Right lobe of liver (tissue), 4 donors: ENCODE measurements at regions not wholly inside any gene's neighbourhood (a gene's known extent, or its start where the extent isn't known, plus 50 kb on each side); places are given as distances from the start of the nearest gene placed in this dataset.

Source experiments
- POLR2A ChIP-seq: fragments of 450-650 bp; IDR thresholded peaks from one replicate; pipeline ENCODE4 v1.6.1; 2017; ENCODE audit warnings: antibody characterized with exemption, mild to moderate bottlenecking
- TF ChIP-seq, protein P1 (sequence below), 4 donors: fragments of 200-600 bp in 3 of 4; fragments of 450-650 bp in 1 of 4; IDR thresholded peaks; one replicate each; pipeline versions ENCODE4 v1.5.1 to v1.8.0; 2016 to 2022; ENCODE audit warnings: antibody characterized with exemption in 4 of 4, mild to moderate bottlenecking in 2 of 4
- donor health status: DM: no; HTN: no; CAD: no.
- donor health status: DM: no; HTN: no; CAD: no.
- donor health status: DM: no; HTN: yes; CAD: no.

- TF ChIP-seq, protein P1, sequence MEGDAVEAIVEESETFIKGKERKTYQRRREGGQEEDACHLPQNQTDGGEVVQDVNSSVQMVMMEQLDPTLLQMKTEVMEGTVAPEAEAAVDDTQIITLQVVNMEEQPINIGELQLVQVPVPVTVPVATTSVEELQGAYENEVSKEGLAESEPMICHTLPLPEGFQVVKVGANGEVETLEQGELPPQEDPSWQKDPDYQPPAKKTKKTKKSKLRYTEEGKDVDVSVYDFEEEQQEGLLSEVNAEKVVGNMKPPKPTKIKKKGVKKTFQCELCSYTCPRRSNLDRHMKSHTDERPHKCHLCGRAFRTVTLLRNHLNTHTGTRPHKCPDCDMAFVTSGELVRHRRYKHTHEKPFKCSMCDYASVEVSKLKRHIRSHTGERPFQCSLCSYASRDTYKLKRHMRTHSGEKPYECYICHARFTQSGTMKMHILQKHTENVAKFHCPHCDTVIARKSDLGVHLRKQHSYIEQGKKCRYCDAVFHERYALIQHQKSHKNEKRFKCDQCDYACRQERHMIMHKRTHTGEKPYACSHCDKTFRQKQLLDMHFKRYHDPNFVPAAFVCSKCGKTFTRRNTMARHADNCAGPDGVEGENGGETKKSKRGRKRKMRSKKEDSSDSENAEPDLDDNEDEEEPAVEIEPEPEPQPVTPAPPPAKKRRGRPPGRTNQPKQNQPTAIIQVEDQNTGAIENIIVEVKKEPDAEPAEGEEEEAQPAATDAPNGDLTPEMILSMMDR (IDR thresholded peaks at IDR 0.05): no peak
- no peak for TF ChIP-seq POLR2A
Measured at GRCh38 chr12:123071099-123071800, 79.6 kb downstream of the PITPNM2 start.
